Uterus (tissue), 2 donors: ENCODE measurements at regions not wholly inside any gene's neighbourhood (a gene's known extent, or its start where the extent isn't known, plus 50 kb on each side); places are given as distances from the start of the nearest gene placed in this dataset.

Experiments used
- POLR2A ChIP-seq, 2 donors: fragments of 450-650 bp; IDR thresholded peaks; one replicate each; pipeline ENCODE4 v1.6.1; 2016; ENCODE audit warnings: antibody characterized with exemption in 2 of 2, mild to moderate bottlenecking in 1 of 2, moderate library complexity in 1 of 2
- TF ChIP-seq, protein P1 (sequence below), 4 experiments: fragments of 200-600 bp in 2 of 4; fragments of 450-650 bp in 2 of 4; sonication (generic) in 2 of 4; IDR thresholded peaks; one replicate each; pipeline ENCODE4 v1.5.1; 2016 to 2019; ENCODE audit warnings: antibody characterized with exemption in 4 of 4, mild to moderate bottlenecking in 2 of 4, moderate library complexity in 1 of 4

DNA sequence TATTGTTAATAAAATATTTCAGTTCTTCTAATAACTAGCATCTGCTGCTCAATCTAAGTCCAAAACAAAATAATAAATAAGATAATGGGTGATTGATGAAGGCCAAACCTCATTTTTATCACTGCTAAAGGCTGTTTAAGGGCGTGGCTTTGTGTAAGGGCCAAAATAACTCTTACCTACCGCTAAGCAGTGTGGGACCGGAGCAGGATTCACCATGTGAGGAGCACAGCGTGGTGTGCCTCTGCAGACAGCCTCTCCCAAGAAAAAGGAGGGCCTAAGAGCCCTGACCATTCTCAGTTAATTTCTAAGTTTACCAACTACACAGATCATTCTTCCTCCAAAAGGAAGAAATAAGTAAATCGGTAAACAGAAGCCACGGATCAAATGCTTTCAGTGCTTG is 353.7 kb downstream of the ARL6IP6 start:
- TF ChIP-seq, protein P1, sequence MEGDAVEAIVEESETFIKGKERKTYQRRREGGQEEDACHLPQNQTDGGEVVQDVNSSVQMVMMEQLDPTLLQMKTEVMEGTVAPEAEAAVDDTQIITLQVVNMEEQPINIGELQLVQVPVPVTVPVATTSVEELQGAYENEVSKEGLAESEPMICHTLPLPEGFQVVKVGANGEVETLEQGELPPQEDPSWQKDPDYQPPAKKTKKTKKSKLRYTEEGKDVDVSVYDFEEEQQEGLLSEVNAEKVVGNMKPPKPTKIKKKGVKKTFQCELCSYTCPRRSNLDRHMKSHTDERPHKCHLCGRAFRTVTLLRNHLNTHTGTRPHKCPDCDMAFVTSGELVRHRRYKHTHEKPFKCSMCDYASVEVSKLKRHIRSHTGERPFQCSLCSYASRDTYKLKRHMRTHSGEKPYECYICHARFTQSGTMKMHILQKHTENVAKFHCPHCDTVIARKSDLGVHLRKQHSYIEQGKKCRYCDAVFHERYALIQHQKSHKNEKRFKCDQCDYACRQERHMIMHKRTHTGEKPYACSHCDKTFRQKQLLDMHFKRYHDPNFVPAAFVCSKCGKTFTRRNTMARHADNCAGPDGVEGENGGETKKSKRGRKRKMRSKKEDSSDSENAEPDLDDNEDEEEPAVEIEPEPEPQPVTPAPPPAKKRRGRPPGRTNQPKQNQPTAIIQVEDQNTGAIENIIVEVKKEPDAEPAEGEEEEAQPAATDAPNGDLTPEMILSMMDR (IDR thresholded peaks at IDR 0.05) = no peak
- TF ChIP-seq POLR2A (IDR thresholded peaks at IDR 0.05) = no peak
